NOMO-1 treated with dmso at 0.1 percent for 144 hours (cell line): ENCODE measurements at regions not wholly inside any gene's neighbourhood (a gene's known extent, or its start where the extent isn't known, plus 50 kb on each side); places are given as distances from the start of the nearest gene placed in this dataset.

ENCODE experiments used
- DNase-seq: peaks from one replicate; lab custom pipeline; 2025; ENCODE audit not compliant: unreplicated experiment; lab: John Stamatoyannopoulos, UW

- peak; percentile 34 for DNase-seq
Observed at GRCh38 chr6:26284537-26285142, 80.4 kb upstream of the BTN3A2 start.

GRCh38 chr6:26285143-26286134 is 79.6 kb upstream of the BTN3A2 start:
- DNase-seq, result peak; percentile 93

- DNase-seq, result peak; percentile 67
Observed at GRCh38 chr6:26286168-26286877, 78.7 kb upstream of the BTN3A2 start.

GRCh38 chr6:26288155-26288554 is 76.8 kb upstream of the BTN3A2 start:
- no peak for DNase-seq

GRCh38 chr6:26290941-26291340 is 74.1 kb upstream of the BTN3A2 start:
- no peak for DNase-seq

GRCh38 chr6:26292709-26293108 is 72.3 kb upstream of the BTN3A2 start:
- DNase-seq, result no peak

GRCh38 chr6:26294302-26294701 is 70.7 kb upstream of the BTN3A2 start:
- no peak for DNase-seq

- no peak for DNase-seq
Observed at GRCh38 chr6:26295691-26296555, 69.1 kb upstream of the BTN3A2 start.

GRCh38 chr6:26296556-26296856 is 68.5 kb upstream of the BTN3A2 start:
- DNase-seq, result no peak

- no peak for DNase-seq
Observed at GRCh38 chr6:26296857-26297648, 67.9 kb upstream of the BTN3A2 start.

- no peak for DNase-seq
Observed at GRCh38 chr6:26299286-26300042, 65.5 kb upstream of the BTN3A2 start.

GRCh38 chr6:26300043-26300331 is 65.0 kb upstream of the BTN3A2 start:
- no peak for DNase-seq

- no peak for DNase-seq
Observed at GRCh38 chr6:26300359-26300758, 64.6 kb upstream of the BTN3A2 start.

- no peak for DNase-seq
Observed at GRCh38 chr6:26300828-26301227, 64.2 kb upstream of the BTN3A2 start.

GRCh38 chr6:26301638-26302037 is 63.4 kb upstream of the BTN3A2 start:
- no peak for DNase-seq

- DNase-seq, result no peak
Observed at GRCh38 chr6:26302941-26303559, 61.9 kb upstream of the BTN3A2 start.

- DNase-seq, result no peak
Observed at GRCh38 chr6:26304213-26304796, 60.7 kb upstream of the BTN3A2 start.

- DNase-seq, result peak; percentile 96
Observed at GRCh38 chr6:26304797-26305640, 60.0 kb upstream of the BTN3A2 start.
